GM21447 (cell line): ENCODE measurements at regions not wholly inside any gene's neighbourhood (a gene's known extent, or its start where the extent isn't known, plus 50 kb on each side); places are given as distances from the start of the nearest gene placed in this dataset.
"Not testable (repeated sequence)": the region's sequence is repeated elsewhere in the genome, so short reads cannot be mapped to it uniquely, and the experiment has no call there.

Experiments used
- ATAC-seq: cut with Tn5 transposase; IDR thresholded peaks from one replicate; pipeline ENCODE4 v1.9.1; 2021; ENCODE audit not compliant: unreplicated experiment

- not testable (repeated sequence) for ATAC-seq
These were observed 160.3 kb upstream of the ZNF184 start for GRCh38 chr6:27633221-27633688.

- ATAC-seq = no peak
These were observed 158.7 kb upstream of the ZNF184 start for GRCh38 chr6:27631609-27631916.

- no peak for ATAC-seq
These were observed 158.1 kb upstream of the ZNF184 start for GRCh38 chr6:27630727-27631608.

GRCh38 chr6:27624694-27625262 lies 151.9 kb upstream of the ZNF184 start:
- ATAC-seq = no peak

- no peak for ATAC-seq
These were observed 150.2 kb upstream of the ZNF184 start for GRCh38 chr6:27623103-27623502.

- no peak for ATAC-seq
These were observed 146.5 kb upstream of the ZNF184 start for GRCh38 chr6:27619436-27619835.

- ATAC-seq = no peak
These were observed 145.1 kb upstream of the ZNF184 start for GRCh38 chr6:27617700-27618689.

- no peak for ATAC-seq
These were observed 144.3 kb upstream of the ZNF184 start for GRCh38 chr6:27617046-27617687.

GRCh38 chr6:27616328-27617045 lies 143.6 kb upstream of the ZNF184 start:
- ATAC-seq = no peak

- no peak for ATAC-seq
These were observed 138.5 kb upstream of the ZNF184 start for GRCh38 chr6:27611451-27611850.

- no peak for ATAC-seq
These were observed 136.3 kb upstream of the ZNF184 start for GRCh38 chr6:27608916-27609883.

GRCh38 chr6:27605401-27606342 lies 132.8 kb upstream of the ZNF184 start:
- ATAC-seq = no peak

- no peak for ATAC-seq
These were observed 132.1 kb upstream of the ZNF184 start for GRCh38 chr6:27604986-27605385.

- ATAC-seq = no peak
These were observed 128.9 kb upstream of the ZNF184 start for GRCh38 chr6:27601668-27602254.

GRCh38 chr6:27599859-27600532 lies 127.1 kb upstream of the ZNF184 start:
- no peak for ATAC-seq

GRCh38 chr6:27597031-27597567 lies 124.2 kb upstream of the ZNF184 start:
- not testable (repeated sequence) for ATAC-seq

GRCh38 chr6:27593861-27594260 lies 121.0 kb upstream of the ZNF184 start:
- ATAC-seq = no peak
